Kidney (tissue), 13 donors: ENCODE measurements at regions not wholly inside any gene's neighbourhood (a gene's known extent, or its start where the extent isn't known, plus 50 kb on each side); places are given as distances from the start of the nearest gene placed in this dataset.

Experiments used
- DNase-seq, 5 donors: peaks; one replicate each; pipeline ENCODE4 v3.0.0-alpha.2; 2013 to 2020
- FAIRE-seq: peaks from 2 replicates; lab custom pipeline; 2012; peaks lifted over from hg19 to GRCh38; lab: Jason Lieb, UNC
- H3K27ac ChIP-seq, 2 donors: one replicate each; pipeline ENCODE4 v1.7.0; 2013; ENCODE audit warnings: low read depth in 2 of 2, low read length in 2 of 2, inconsistent platforms in 1 of 2
- H3K27me3 ChIP-seq: one replicate; pipeline ENCODE4 v1.7.1; 2013; ENCODE audit warnings: low read length, inconsistent platforms; ENCODE audit not compliant: control insufficient read depth, insufficient read depth
- H3K36me3 ChIP-seq, 3 donors: one replicate each; pipeline versions ENCODE4 v1.7.0 to v1.7.1; 2013; ENCODE audit warnings: low read length in 3 of 3, control low read depth in 1 of 3, inconsistent platforms in 1 of 3; ENCODE audit not compliant: insufficient read depth in 3 of 3, control insufficient read depth in 2 of 3
- H3K4me1 ChIP-seq, 3 donors: one replicate each; pipeline versions ENCODE4 v1.7.0 to v1.7.1; 2013; ENCODE audit warnings: low read length in 3 of 3, inconsistent platforms in 1 of 3, low read depth in 1 of 3; ENCODE audit not compliant: control insufficient read depth in 2 of 3, insufficient read depth in 2 of 3
- H3K4me3 ChIP-seq, 3 donors: one replicate each; pipeline versions ENCODE4 v1.7.0 to v1.8.1; 2013; ENCODE audit warnings: low read length in 3 of 3, control low read depth in 1 of 3, inconsistent platforms in 1 of 3
- H3K9ac ChIP-seq, 3 donors: one replicate each; pipeline versions ENCODE4 v1.7.0 to v1.7.1; 2013; ENCODE audit warnings: low read length in 3 of 3, control low read depth in 1 of 3, inconsistent platforms in 1 of 3
- H3K9me3 ChIP-seq, 3 donors: one replicate each; pipeline versions ENCODE4 v1.7.0 to v1.7.1; 2013; ENCODE audit warnings: low read length in 3 of 3, control low read depth in 1 of 3, inconsistent platforms in 1 of 3; ENCODE audit not compliant: control insufficient read depth in 2 of 3, insufficient read depth in 1 of 3
- CTCF ChIP-seq: IDR thresholded peaks from 3 replicates; pipeline ENCODE4 v1.5.1; 2012; ENCODE audit warnings: mild to moderate bottlenecking, moderate library complexity, borderline replicate concordance; ENCODE audit not compliant: insufficient read depth; ENCODE audit errors: extremely low read depth
- intact Hi-C: fragments of 100-400 bp; cut with DNase I; formaldehyde crosslinking; loops from one replicate; pipeline ENCODE4 v1.11.1; 2022
- donor health status: control.
- donor health status: control.
- donor health status: control.
- donor health status: control.
- donor health status: control.
- donor health status: DM: yes; HTN: yes; CAD: no.
- donor health status: Normal renal cell carcinoma (clear cell type).

GRCh38 chr18:53755914-53756609 lies 468.4 kb downstream of the MBD2 start:
- FAIRE-seq (no peak), DNase-seq (no peak)
- TF ChIP-seq CTCF, result no peak
- no peaks in the 10 kb centered on the region for H3K27me3 ChIP-seq
- H3K9me3 ChIP-seq, result no peaks in the 10 kb centered on the region
- no peaks in the 10 kb centered on the region for H3K36me3 ChIP-seq
- H3K4me1 ChIP-seq, result no peaks in the 10 kb centered on the region
- no peak overlapping the region for H3K27ac ChIP-seq
- H3K4me3 ChIP-seq, result no peak overlapping the region
- intact Hi-C loops, result no loop called here
- H3K9ac ChIP-seq, result no peak overlapping the region

- H3K27ac ChIP-seq, result no peak overlapping the region
- no peaks in the 10 kb centered on the region for H3K9me3 ChIP-seq
- FAIRE-seq, result no peak
- no peak for DNase-seq
- H3K4me3 ChIP-seq, result no peak overlapping the region
- H3K4me1 ChIP-seq, result no peaks in the 10 kb centered on the region
- no peak for TF ChIP-seq CTCF
- no peak overlapping the region for H3K9ac ChIP-seq
- H3K27me3 ChIP-seq, result no peaks in the 10 kb centered on the region
- H3K36me3 ChIP-seq, result no peaks in the 10 kb centered on the region
- intact Hi-C loops, result no loop called here
These were observed 470.3 kb downstream of the MBD2 start for GRCh38 chr18:53754154-53754553.

GRCh38 chr18:53753601-53754000 lies 470.9 kb downstream of the MBD2 start:
- Histone ChIP-seq H3K4me1 (no peaks in the 10 kb centered on the region), H3K4me3 (no peak overlapping the region), H3K9ac (no peak overlapping the region), H3K27ac (no peak overlapping the region), H3K27me3 (no peaks in the 10 kb centered on the region), H3K36me3 (no peaks in the 10 kb centered on the region), H3K9me3 (no peaks in the 10 kb centered on the region)
- no peak for FAIRE-seq
- no peak for TF ChIP-seq CTCF
- no peak for DNase-seq
- intact Hi-C loops, result no loop called here
